Gastroesophageal sphincter (tissue), 4 donors: ENCODE measurements at regions not wholly inside any gene's neighbourhood (a gene's known extent, or its start where the extent isn't known, plus 50 kb on each side); places are given as distances from the start of the nearest gene placed in this dataset.

Experiments
- ATAC-seq: fragments of 150-250 bp; one replicate; pipeline ENCODE4 v1.9.1; 2016; ENCODE audit warnings: mild to moderate bottlenecking, moderate library complexity
- H3K27ac ChIP-seq, 4 donors: fragments of 200-600 bp; sonication (generic) in 3 of 4; 1 replicate in 3 of 4; 2 replicates in 1 of 4; pipeline ENCODE4 v1.5.1; 2016 to 2019
- H3K27me3 ChIP-seq: fragments of 200-600 bp; sonication (generic); one replicate; pipeline ENCODE4 v1.5.1; 2019
- H3K36me3 ChIP-seq, 2 donors: fragments of 200-600 bp; sonication (generic); one replicate each; pipeline ENCODE4 v1.5.1; 2019; ENCODE audit warnings: control low read depth in 1 of 2
- H3K4me1 ChIP-seq, 3 donors: fragments of 200-600 bp; sonication (generic); 1 replicate in 2 of 3; 2 replicates in 1 of 3; pipeline ENCODE4 v1.5.1; 2016 to 2019; ENCODE audit warnings: control low read depth in 2 of 3
- H3K4me3 ChIP-seq, 2 donors: fragments of 200-600 bp; sonication (generic); one replicate each; pipeline ENCODE4 v1.5.1; 2019; ENCODE audit warnings: mild to moderate bottlenecking in 1 of 2, moderate library complexity in 1 of 2
- H3K9me3 ChIP-seq, 3 donors: fragments of 200-600 bp; sonication (generic); one replicate each; pipeline ENCODE4 v1.5.1; 2017 to 2019; ENCODE audit warnings: control low read depth in 2 of 3
- CTCF ChIP-seq, 4 experiments: fragments of 200-600 bp in 2 of 4; fragments of 450-650 bp in 2 of 4; sonication (generic) in 1 of 4; IDR thresholded peaks; one replicate each; pipeline ENCODE4 v1.5.1; 2017 to 2019; ENCODE audit warnings: antibody characterized with exemption in 4 of 4, mild to moderate bottlenecking in 2 of 4, moderate library complexity in 2 of 4
- EP300 ChIP-seq: sonication (generic); formaldehyde crosslinking; IDR thresholded peaks from one replicate; pipeline ENCODE4 v1.6.1; 2017; ENCODE audit warnings: antibody characterized with exemption, mild to moderate bottlenecking
- POLR2A ChIP-seq, 2 donors: fragments of 450-650 bp; IDR thresholded peaks; one replicate each; pipeline ENCODE4 v1.6.1; 2017; ENCODE audit warnings: antibody characterized with exemption in 2 of 2, mild to moderate bottlenecking in 2 of 2, moderate library complexity in 1 of 2
- POLR2AphosphoS5 ChIP-seq: sonication (generic); formaldehyde crosslinking; IDR thresholded peaks from one replicate; pipeline ENCODE4 v1.6.1; 2017; ENCODE audit warnings: antibody characterized with exemption
- WGBS, 2 donors: methylation state at CpG; one replicate each; pipeline ENCODE4 v1.1.5; 2018; ENCODE audit warnings: low coverage in 1 of 2; 5-methylcytosine and 5-hydroxymethylcytosine counted together

- no peaks in the 10 kb centered on the region for H3K9me3 ChIP-seq
- H3K27ac ChIP-seq, result no peak overlapping the region
- WGBS, 2 donors, result 50% methylated on average over 2 of the region's 2 CpGs; no CpG with 5 or more reads in 1 of the 2 donors
- no peak overlapping the region for H3K4me3 ChIP-seq
- no peak for TF ChIP-seq EP300
- no peak for TF ChIP-seq CTCF (IDR thresholded peaks at IDR 0.05)
- no peak for TF ChIP-seq POLR2A (IDR thresholded peaks at IDR 0.05)
- no peak for TF ChIP-seq POLR2AphosphoS5
- ATAC-seq, result no peak
- H3K36me3 ChIP-seq, result no peaks in the 10 kb centered on the region
- H3K27me3 ChIP-seq, result no peaks in the 10 kb centered on the region
- H3K4me1 ChIP-seq, result no peaks in the 10 kb centered on the region
These were observed 82.9 kb downstream of the ZNF737 start for GRCh38 chr19:20482721-20483120.

- ATAC-seq, result no peak
- no peaks in the 10 kb centered on the region for H3K36me3 ChIP-seq
- no peaks in the 10 kb centered on the region for H3K9me3 ChIP-seq
- H3K4me3 ChIP-seq, result no peak overlapping the region
- WGBS, 2 donors, result 75 to 86% methylated on average over 1 of the region's 1 CpG
- H3K4me1 ChIP-seq, result no peaks in the 10 kb centered on the region
- TF ChIP-seq POLR2AphosphoS5 (no peak), EP300 (no peak), POLR2A (IDR thresholded peaks at IDR 0.05) (no peak), CTCF (IDR thresholded peaks at IDR 0.05) (no peak)
- no peaks in the 10 kb centered on the region for H3K27me3 ChIP-seq
- no peak overlapping the region for H3K27ac ChIP-seq
These were observed 83.8 kb downstream of the ZNF737 start for GRCh38 chr19:20481736-20482135.

- Histone ChIP-seq H3K9me3 (no peaks in the 10 kb centered on the region), H3K4me3 (no peak overlapping the region), H3K27me3 (no peaks in the 10 kb centered on the region), H3K4me1 (no peaks in the 10 kb centered on the region), H3K27ac (no peak overlapping the region), H3K36me3 (no peaks in the 10 kb centered on the region)
- 85% methylated on average over 3 of the region's 3 CpGs for WGBS, 2 donors
- ATAC-seq, result no peak
- no peak for TF ChIP-seq POLR2AphosphoS5
- no peak for TF ChIP-seq EP300
- no peak for TF ChIP-seq CTCF (IDR thresholded peaks at IDR 0.05)
- TF ChIP-seq POLR2A (IDR thresholded peaks at IDR 0.05), result no peak
These were observed 86.1 kb downstream of the ZNF737 start for GRCh38 chr19:20479483-20479882.

- H3K4me3 ChIP-seq, result no peak overlapping the region
- H3K36me3 ChIP-seq, result no peaks in the 10 kb centered on the region
- TF ChIP-seq POLR2A (IDR thresholded peaks at IDR 0.05), result no peak
- no peak for TF ChIP-seq EP300
- TF ChIP-seq CTCF (IDR thresholded peaks at IDR 0.05), result no peak
- TF ChIP-seq POLR2AphosphoS5, result no peak
- no peaks in the 10 kb centered on the region for H3K4me1 ChIP-seq
- whole genome bisulfite sequencing, 2 donors, result 75 to 78% methylated on average over 3 of the region's 3 CpGs
- no peak for ATAC-seq
- no peaks in the 10 kb centered on the region for H3K27me3 ChIP-seq
- no peak overlapping the region for H3K27ac ChIP-seq
- H3K9me3 ChIP-seq, result no peaks in the 10 kb centered on the region
These were observed 86.6 kb downstream of the ZNF737 start for GRCh38 chr19:20478936-20479335.

- Histone ChIP-seq H3K27ac (no peak overlapping the region), H3K4me1 (no peaks in the 10 kb centered on the region), H3K9me3 (peaks cover 0 to 5% (median 0%) of the 10 kb centered on the region in 3 donors), H3K27me3 (no peaks in the 10 kb centered on the region), H3K36me3 (no peaks in the 10 kb centered on the region), H3K4me3 (no peak overlapping the region)
- no peak for TF ChIP-seq POLR2A (IDR thresholded peaks at IDR 0.05)
- no peak for TF ChIP-seq POLR2AphosphoS5
- TF ChIP-seq EP300, result no peak
- no peak for TF ChIP-seq CTCF (IDR thresholded peaks at IDR 0.05)
- no peak for ATAC-seq
- WGBS, 2 donors, result 86% methylated on average over 5 of the region's 13 CpGs; no CpG with 5 or more reads in 1 of the 2 donors
These were observed 92.7 kb downstream of the ZNF737 start for GRCh38 chr19:20472854-20473253.
